B cell (primary cell): ENCODE measurements at regions not wholly inside any gene's neighbourhood (a gene's known extent, or its start where the extent isn't known, plus 50 kb on each side); places are given as distances from the start of the nearest gene placed in this dataset.

Source experiments
- ATAC-seq: fragments of 200-7000 bp; cut with Tn5 transposase; one replicate; pipeline ENCODE4 v1.10.0; 2021; ENCODE audit warnings: low read depth, mild to moderate bottlenecking, moderate number of reproducible peaks, moderate library complexity
- CTCF ChIA-PET: fragments of 350-600 bp; sonication (Branson Sonifier 250); formaldehyde crosslinking; loops from one replicate; lab custom pipeline; 2021; ENCODE audit warnings: antibody characterized with exemption, inconsistent platforms; lab: Charles Lee
- POLR2A ChIA-PET: fragments of 350-600 bp; sonication (Branson Sonifier 250); formaldehyde crosslinking; loops from one replicate; lab custom pipeline; 2021; ENCODE audit warnings: antibody characterized with exemption; lab: Charles Lee
- DNase-seq: peaks from one replicate; pipeline ENCODE4 v3.0.0; 2013
- H2AFZ ChIP-seq: 2 replicates; pipeline ENCODE4 v1.6.1; 2012; ENCODE audit warnings: mild to moderate bottlenecking, low read depth, low read length; ENCODE audit not compliant: insufficient read depth, poor library complexity, severe bottlenecking
- H3K27ac ChIP-seq, 2 donors: 1 replicate in 1 of 2; 2 replicates in 1 of 2; pipeline ENCODE4 v1.5.1; 2012 to 2013; ENCODE audit warnings: low read length in 2 of 2, mild to moderate bottlenecking in 2 of 2, moderate library complexity in 1 of 2
- H3K27me3 ChIP-seq, 4 experiments: fragments of 200-600 bp in 1 of 4; sonication (generic) in 1 of 4; replicated peaks in 1 of 4; 1 replicate in 2 of 4; 2 replicates in 2 of 4; pipeline versions ENCODE4 v1.6.1 to v1.7.0; 2013 to 2016; ENCODE audit warnings: low read length in 3 of 4, mild to moderate bottlenecking in 2 of 4, mixed read lengths in 1 of 4, moderate library complexity in 1 of 4; ENCODE audit not compliant: insufficient read depth in 4 of 4, control insufficient read depth in 3 of 4; ENCODE audit errors: control extremely low read depth in 1 of 4
- H3K36me3 ChIP-seq, 2 experiments: replicated peaks in 1 of 2; 1 replicate in 1 of 2; 2 replicates in 1 of 2; pipeline versions ENCODE4 v1.6.1 to v1.7.1; 2013; ENCODE audit warnings: low read length in 1 of 2; ENCODE audit not compliant: insufficient read depth in 2 of 2, control insufficient read depth in 1 of 2; ENCODE audit errors: control extremely low read depth in 1 of 2, extremely low read depth in 1 of 2
- H3K4me1 ChIP-seq, 2 donors: fragments of 200-600 bp in 1 of 2; sonication (generic) in 1 of 2; 1 replicate in 1 of 2; 2 replicates in 1 of 2; pipeline versions ENCODE4 v1.5.1 to v1.6.1; 2013 to 2017; ENCODE audit warnings: low read length in 2 of 2; ENCODE audit not compliant: control insufficient read depth in 2 of 2, insufficient read depth in 2 of 2
- H3K4me2 ChIP-seq: replicated peaks from 2 replicates; pipeline ENCODE3; 2012; ENCODE audit warnings: mild to moderate bottlenecking, low read depth, low read length; ENCODE audit not compliant: poor library complexity, severe bottlenecking
- H3K4me3 ChIP-seq, 5 experiments: fragments of 200-600 bp in 1 of 5; sonication (generic) in 1 of 5; 1 replicate in 3 of 5; 2 replicates in 2 of 5; pipeline versions ENCODE4 v1.5.1 to v1.7.0; 2011 to 2016; ENCODE audit warnings: low read length in 4 of 5, mild to moderate bottlenecking in 4 of 5, low read depth in 2 of 5, control low read depth in 1 of 5, moderate library complexity in 1 of 5; ENCODE audit not compliant: insufficient read depth in 1 of 5; ENCODE audit errors: control extremely low read depth in 1 of 5, extremely low read depth in 1 of 5
- H3K79me2 ChIP-seq: fragments of 200-600 bp; sonication (generic); one replicate; pipeline ENCODE4 v1.6.0; 2016; ENCODE audit warnings: low read length; ENCODE audit not compliant: control insufficient read depth, insufficient read depth
- H3K9ac ChIP-seq: fragments of 200-600 bp; sonication (generic); 2 replicates; pipeline ENCODE4 v1.6.1; 2017; ENCODE audit warnings: mild to moderate bottlenecking, low read length, moderate library complexity
- H3K9me3 ChIP-seq, 3 donors: one replicate each; pipeline versions ENCODE4 v1.6.1 to v1.7.1; 2013; ENCODE audit warnings: low read length in 2 of 3; ENCODE audit not compliant: control insufficient read depth in 2 of 3, insufficient read depth in 1 of 3; ENCODE audit errors: control extremely low read depth in 1 of 3
- H4K20me1 ChIP-seq: 2 replicates; pipeline ENCODE4 v1.6.0; 2012; ENCODE audit warnings: mild to moderate bottlenecking, low read length; ENCODE audit not compliant: insufficient read depth, control insufficient read depth, poor library complexity, severe bottlenecking
- H3K27ac Mint-ChIP-seq: one replicate; pipeline ENCODE4 v1.8.0; 2021; ENCODE audit warnings: mixed read lengths
- H3K27me3 Mint-ChIP-seq: one replicate; pipeline ENCODE4 v1.8.0; 2021; ENCODE audit warnings: mixed read lengths
- H3K4me1 Mint-ChIP-seq: one replicate; pipeline ENCODE4 v1.8.0; 2021; ENCODE audit warnings: mixed read lengths
- H3K4me3 Mint-ChIP-seq: one replicate; pipeline ENCODE4 v1.8.0; 2021; ENCODE audit warnings: mixed read lengths
- H3K9me3 Mint-ChIP-seq: one replicate; pipeline ENCODE4 v1.8.0; 2022; ENCODE audit warnings: mixed read lengths; ENCODE audit not compliant: insufficient read depth
- EZH2 ChIP-seq: IDR thresholded peaks from 2 replicates; pipeline ENCODE4 v1.6.1; 2012; ENCODE audit warnings: borderline replicate concordance, low read depth, mild to moderate bottlenecking, moderate library complexity, low read length; ENCODE audit not compliant: insufficient read depth, poor library complexity, severe bottlenecking
- WGBS: methylation state at CpG from one replicate; pipeline ENCODE4 v1.1.5; 2013; ENCODE audit warnings: missing lambda C conversion rate; ENCODE audit not compliant: insufficient coverage; 5-methylcytosine and 5-hydroxymethylcytosine counted together
- intact Hi-C: fragments of 100-400 bp; cut with micrococcal nuclease; formaldehyde crosslinking; loops from one replicate; pipeline ENCODE4 v1.10.0; 2022
- TF ChIP-seq, protein P1 (sequence below): fragments of 200-600 bp; IDR thresholded peaks from one replicate; pipeline ENCODE4 v1.8.0; 2022; ENCODE audit warnings: antibody characterized with exemption, mild to moderate bottlenecking

DNA sequence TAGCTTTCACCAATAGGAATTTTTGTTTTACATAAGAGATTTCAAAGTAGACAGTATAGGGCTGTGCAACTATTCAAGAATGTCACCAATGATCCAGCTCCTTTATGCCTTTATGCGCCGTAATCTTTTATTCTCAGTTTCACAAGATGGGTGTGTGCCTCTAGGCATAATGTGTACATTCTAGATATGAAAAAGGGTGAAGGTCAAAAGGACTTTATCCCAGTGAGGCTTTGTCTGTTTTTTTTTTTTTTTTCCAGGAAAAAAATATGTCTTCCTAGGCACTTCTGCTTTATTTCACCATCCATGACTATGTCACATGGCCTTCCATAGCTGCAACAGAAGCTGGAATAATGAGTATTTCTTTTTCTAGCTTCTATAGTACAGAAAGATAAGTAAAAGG, 142.3 kb upstream of the IGF1 start:
- no peak overlapping the region for H3K27ac ChIP-seq
- TF ChIP-seq, protein P1, sequence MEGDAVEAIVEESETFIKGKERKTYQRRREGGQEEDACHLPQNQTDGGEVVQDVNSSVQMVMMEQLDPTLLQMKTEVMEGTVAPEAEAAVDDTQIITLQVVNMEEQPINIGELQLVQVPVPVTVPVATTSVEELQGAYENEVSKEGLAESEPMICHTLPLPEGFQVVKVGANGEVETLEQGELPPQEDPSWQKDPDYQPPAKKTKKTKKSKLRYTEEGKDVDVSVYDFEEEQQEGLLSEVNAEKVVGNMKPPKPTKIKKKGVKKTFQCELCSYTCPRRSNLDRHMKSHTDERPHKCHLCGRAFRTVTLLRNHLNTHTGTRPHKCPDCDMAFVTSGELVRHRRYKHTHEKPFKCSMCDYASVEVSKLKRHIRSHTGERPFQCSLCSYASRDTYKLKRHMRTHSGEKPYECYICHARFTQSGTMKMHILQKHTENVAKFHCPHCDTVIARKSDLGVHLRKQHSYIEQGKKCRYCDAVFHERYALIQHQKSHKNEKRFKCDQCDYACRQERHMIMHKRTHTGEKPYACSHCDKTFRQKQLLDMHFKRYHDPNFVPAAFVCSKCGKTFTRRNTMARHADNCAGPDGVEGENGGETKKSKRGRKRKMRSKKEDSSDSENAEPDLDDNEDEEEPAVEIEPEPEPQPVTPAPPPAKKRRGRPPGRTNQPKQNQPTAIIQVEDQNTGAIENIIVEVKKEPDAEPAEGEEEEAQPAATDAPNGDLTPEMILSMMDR = no peak
- no peak for TF ChIP-seq EZH2
- no CpG with 5 or more reads among the region's 2 CpGs for WGBS
- no peak overlapping the region for H3K4me3 Mint-ChIP-seq
- H3K27me3 Mint-ChIP-seq = peaks cover 8% of the 10 kb centered on the region
- no peaks in the 10 kb centered on the region for H3K4me1 Mint-ChIP-seq
- ChIA-PET POLR2A (no interaction called here), CTCF (no interaction called here)
- no peak overlapping the region for H3K27ac Mint-ChIP-seq
- no peaks in the 10 kb centered on the region for H3K79me2 ChIP-seq
- no peak overlapping the region for H3K4me2 ChIP-seq
- no peak overlapping the region for H3K9ac ChIP-seq
- no peaks in the 10 kb centered on the region for H4K20me1 ChIP-seq
- intact Hi-C loops = no loop called here
- no peak overlapping the region for H2AFZ ChIP-seq
- no peak overlapping the region for H3K4me3 ChIP-seq
- H3K9me3 Mint-ChIP-seq = peaks cover 5% of the 10 kb centered on the region
- ATAC-seq (no peak), DNase-seq (no peak)
- H3K4me1 ChIP-seq = no peaks in the 10 kb centered on the region
- H3K9me3 ChIP-seq = peaks cover 0 to 3% (median 0%) of the 10 kb centered on the region in 3 donors
- no peaks in the 10 kb centered on the region for H3K27me3 ChIP-seq
- H3K36me3 ChIP-seq = no peaks in the 10 kb centered on the region

- H3K4me3 Mint-ChIP-seq = no peak overlapping the region
- H3K4me1 Mint-ChIP-seq = no peaks in the 10 kb centered on the region
- Histone ChIP-seq H3K27ac (no peak overlapping the region), H3K9ac (no peak overlapping the region), H3K27me3 (no peaks in the 10 kb centered on the region), H3K79me2 (no peaks in the 10 kb centered on the region), H4K20me1 (no peaks in the 10 kb centered on the region), H2AFZ (no peak overlapping the region), H3K4me2 (no peak overlapping the region), H3K36me3 (no peaks in the 10 kb centered on the region), H3K4me1 (no peaks in the 10 kb centered on the region), H3K9me3 (no peaks in the 10 kb centered on the region), H3K4me3 (no peak overlapping the region)
- intact Hi-C loops = no loop called here
- H3K27ac Mint-ChIP-seq = no peak overlapping the region
- WGBS = 88% methylated on average over 5 of the region's 5 CpGs
- H3K27me3 Mint-ChIP-seq = peaks cover 13% of the 10 kb centered on the region
- H3K9me3 Mint-ChIP-seq = peaks cover 5% of the 10 kb centered on the region
- DNase-seq (no peak), ATAC-seq (no peak)
- CTCF ChIA-PET = no interaction called here
- POLR2A ChIA-PET = no interaction called here
- TF ChIP-seq, protein P1 = no peak
- TF ChIP-seq EZH2 = no peak
Observed at GRCh38 chr12:102618197-102618877, 138.0 kb upstream of the IGF1 start.
